ENCODE measurements at regions not wholly inside any gene's neighbourhood (a gene's known extent, or its start where the extent isn't known, plus 50 kb on each side); places are given as distances from the start of the nearest gene placed in this dataset.
A peak's percentile ranks its signal among the peaks of the same experiment; 100 is the strongest.

DNA sequence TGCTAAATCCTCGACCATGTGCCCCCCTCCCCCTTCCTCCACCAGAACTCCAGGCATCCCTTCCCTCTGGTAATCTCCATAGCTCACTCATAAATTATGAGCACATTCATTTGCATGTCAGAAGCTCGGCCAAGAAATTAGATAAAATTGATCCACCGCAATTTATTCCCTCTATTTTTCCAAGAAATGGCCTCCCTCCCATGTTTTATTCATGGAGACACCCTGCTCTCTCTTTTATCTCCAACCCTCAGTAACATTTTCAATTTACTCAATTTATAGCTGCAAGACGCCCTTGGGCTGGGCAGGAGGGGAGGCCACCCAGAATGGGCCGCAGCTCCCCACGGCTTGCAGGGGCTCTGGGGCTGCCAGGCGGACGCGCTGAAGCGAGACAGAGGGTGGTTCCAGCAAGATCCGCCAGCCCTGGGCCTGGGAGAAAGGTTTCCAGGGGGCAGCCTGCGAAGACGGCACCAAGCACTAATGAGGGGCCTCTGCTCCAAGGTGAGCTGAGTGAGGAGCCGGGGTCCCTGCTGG, 54.7 kb upstream of the ZNF423 start:
- DNase-seq, result no peak

- DNase-seq, result no peak
Measured at GRCh38 chr16:49911430-49911829, 55.5 kb upstream of the ZNF423 start.

GRCh38 chr16:49912721-49913120, 56.8 kb upstream of the ZNF423 start:
- no peak for DNase-seq

DNA sequence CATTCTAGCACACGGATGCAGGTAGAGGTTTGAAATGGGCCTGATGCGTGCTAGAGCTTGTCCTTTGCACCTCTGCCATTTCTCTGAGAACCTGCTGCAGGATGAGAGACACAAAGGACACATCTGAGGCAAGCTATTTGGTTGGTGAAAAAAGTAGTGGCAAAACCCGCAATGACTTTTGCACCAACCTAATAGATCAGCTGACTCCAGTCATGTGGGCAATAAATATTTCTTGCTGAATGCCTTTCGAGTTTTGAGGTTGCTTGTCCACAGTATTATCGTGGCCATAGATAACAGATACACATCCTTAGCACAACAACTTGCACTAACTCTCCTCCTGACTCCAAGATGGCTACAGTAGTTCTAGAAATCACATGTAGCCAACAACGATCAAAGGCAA, 57.8 kb upstream of the ZNF423 start:
- DNase-seq, result no peak

GRCh38 chr16:49914657-49915056, 58.7 kb upstream of the ZNF423 start:
- no peak for DNase-seq

DNA sequence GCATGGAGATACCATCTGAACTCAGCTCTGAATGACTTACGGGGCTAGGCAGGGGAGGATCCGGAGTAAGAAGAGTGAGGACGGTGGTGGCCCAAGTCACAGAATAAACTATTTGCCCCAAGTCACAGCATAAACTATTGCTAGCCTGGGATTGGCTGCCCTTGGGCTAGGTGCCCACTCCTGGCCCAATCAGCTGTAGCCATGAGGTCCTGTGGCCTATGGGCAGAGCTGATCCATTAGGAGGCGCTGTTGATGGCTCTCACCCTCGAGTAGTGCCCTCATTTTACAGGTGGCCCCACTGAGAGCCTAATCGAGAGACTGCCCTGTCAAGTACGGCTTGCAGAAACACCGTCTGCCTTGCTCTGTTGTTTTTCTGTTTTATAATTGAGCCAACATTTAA, 62.3 kb upstream of the ZNF423 start:
- no peak for DNase-seq

DNA sequence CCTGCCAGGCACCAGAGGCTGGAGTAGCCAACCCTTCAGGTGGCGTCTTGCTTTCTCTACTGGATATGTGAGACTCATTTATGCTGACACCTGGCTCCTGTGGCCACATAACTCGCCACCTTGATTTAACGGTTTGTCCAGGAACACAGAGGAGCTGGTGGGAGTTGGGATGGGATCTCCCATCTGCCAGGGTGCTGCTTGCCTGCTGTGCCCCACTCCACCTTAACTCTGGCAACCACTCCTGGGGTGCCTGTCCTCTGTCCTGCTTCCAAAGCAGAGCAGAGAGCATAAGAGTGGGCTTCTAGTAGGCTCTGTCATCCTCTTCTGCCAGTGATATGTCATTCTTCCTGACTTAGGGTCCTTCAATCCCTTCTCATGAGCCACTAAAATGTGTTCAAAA, 63.4 kb upstream of the ZNF423 start:
- DNase-seq, result no peak

DNA sequence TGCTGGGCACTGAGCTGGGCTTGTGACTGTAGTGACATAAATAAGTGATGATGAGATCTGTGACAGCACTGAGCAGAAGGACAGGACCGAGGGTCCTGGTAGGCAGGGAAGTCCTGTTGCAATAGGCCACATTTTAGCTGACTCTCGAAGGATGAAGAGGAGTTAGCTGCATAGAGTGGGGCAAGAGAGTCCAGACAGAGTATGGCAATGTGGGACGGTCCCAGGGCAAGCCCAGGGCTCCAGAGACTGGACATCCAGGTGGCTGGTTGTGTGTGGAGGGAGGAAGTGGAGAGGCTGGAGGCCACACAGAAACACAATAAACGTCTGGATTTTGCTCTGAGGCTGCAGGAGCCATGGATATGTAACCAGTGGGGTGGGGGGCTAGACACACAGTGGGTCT, 64.5 kb upstream of the ZNF423 start:
- DNase-seq, result no peak

DNA sequence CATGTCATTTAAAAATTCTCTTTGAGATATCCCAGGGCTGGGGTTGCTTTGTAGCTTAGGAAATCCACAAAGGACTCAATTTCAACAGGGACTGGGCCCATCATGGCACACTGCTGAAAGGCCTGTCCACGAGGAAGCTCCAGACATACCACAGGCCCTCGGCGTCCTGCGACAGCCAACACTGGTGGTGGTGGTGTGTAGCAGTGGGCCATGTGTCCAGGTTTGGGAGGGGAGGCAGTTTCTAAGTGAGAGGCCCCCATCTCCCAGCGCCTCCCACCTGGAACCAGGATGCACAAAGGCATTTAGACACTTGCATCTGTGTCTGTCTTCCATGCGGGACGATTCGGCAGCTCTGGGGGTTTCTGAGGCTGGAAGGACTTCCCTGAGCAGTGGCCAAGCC, 65.2 kb upstream of the ZNF423 start:
- DNase-seq, result no peak

- DNase-seq, result peak; percentile 7
Measured at GRCh38 chr16:49921791-49922456, 66.0 kb upstream of the ZNF423 start.

DNA sequence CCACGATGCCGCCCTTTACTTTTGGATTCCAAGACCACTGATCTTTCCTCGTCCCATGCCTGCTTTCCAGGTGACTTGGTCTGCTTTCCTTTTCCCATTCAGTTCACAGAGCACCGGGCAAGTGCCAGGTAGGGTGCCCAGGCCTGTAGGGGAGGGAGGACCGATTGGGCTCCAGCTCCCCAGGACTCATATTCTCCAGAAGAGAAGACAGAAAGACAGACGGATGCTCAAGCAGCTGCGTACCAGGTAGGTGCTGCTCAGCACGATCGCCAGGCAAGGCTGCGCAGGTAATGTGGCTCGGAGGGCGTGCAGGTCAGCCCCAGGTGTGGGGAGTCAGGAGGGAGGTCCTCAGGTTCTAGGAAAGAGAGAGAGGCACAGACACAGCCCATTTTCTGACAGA, 67.5 kb upstream of the ZNF423 start:
- DNase-seq, result no peak

DNA sequence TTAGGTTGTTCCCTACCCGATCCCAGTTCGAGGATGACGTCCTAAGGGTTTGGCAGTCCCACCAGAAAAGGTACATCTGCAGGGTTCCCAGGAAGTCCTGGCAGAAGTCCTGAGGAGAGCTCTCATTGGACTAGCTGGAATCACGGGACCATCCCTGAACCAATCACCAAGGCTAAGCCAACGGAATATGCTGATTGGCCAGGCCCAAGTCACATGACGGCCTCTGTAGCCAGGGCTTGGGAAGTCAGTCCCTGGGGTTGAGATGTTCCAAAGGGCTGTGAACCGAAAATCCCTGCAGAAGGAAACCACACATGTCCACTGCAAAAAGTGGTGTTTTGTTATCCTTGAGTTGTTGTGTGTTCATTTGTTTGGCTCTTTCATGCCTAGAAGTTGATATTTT, 68.2 kb upstream of the ZNF423 start:
- DNase-seq, result no peak

- DNase-seq, result no peak
Measured at GRCh38 chr16:49926941-49927340, 71.0 kb upstream of the ZNF423 start.

DNA sequence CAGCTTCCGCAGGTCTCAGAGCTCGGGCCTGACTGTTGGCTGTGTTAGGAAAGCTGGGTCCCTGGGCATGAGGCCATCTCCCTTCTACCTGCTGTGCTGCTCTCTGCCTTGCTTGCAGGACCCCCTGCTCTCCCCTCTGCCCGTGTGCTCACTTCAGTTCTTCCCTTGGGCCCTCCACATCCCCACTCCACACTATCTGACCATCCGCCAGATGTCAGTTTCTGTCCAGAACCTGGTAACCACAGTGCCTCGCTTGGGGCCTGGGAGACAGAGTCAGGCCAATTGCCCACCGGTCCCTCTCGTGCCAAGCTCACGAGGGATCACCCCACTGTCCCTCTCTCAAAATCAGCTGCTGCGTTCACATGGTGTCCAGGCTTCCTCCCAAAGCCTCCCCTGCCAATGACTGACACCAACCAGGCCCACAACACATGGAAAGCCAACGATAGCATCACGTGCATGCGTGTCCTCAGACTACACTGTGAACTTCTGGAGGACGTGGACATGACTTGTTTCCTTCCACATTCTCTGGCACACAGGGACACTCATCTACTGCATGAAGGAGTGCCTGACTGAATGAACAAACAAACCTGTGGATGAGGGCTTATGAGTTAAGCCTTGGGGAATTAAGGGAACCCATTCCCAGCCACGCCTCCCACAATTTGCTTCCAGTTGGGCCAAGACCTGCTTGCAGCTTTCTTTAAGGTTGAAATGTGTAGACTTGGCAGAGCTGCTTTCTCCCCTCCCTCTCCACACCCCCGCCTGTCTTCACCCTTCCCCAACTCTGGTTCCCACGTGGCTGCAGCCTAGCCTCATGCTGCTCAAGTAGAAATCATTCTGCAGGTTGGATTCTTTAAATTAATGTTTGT, 72.5 kb upstream of the ZNF423 start:
- DNase-seq, result no peak

DNA sequence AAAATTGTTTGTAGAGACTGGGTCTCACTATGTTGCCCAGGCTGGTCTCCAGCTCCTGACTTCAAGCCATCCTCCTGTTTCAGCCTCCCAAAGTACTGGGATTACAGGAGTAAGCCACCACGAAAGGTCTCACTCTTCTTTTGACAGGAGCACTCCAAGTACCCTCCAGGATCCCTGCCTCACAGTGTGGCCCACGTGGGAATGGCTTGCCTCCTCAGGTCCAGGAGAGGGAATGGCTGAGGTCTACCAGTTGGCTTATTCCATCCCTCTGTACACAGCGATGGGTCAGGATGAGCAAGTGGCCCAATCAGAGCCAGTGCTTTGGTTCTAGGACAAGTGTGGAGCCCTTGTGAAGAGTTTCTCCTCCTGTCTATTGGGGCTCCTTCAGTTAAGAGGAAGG, 73.7 kb upstream of the ZNF423 start:
- DNase-seq, result no peak

DNA sequence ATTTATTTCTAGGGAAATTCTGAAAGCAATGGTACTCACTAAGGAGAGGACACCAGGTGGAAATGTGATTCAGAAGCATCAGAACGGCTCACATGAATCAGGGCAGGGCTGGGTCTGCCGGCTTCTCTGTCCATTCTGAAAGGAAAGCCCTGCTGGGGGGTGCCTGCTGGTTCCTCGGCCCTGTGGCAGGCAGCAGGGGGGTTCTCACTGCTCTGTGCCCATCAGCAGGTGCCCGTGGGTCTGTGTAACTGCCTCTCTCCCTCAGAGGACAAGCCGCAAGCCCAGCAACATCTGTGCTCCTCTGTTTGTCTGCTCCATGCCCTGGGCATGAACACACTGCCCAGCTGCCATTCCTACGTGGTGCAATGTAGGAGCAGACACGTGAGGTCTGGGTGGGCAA, 74.9 kb upstream of the ZNF423 start:
- DNase-seq, result no peak

DNA sequence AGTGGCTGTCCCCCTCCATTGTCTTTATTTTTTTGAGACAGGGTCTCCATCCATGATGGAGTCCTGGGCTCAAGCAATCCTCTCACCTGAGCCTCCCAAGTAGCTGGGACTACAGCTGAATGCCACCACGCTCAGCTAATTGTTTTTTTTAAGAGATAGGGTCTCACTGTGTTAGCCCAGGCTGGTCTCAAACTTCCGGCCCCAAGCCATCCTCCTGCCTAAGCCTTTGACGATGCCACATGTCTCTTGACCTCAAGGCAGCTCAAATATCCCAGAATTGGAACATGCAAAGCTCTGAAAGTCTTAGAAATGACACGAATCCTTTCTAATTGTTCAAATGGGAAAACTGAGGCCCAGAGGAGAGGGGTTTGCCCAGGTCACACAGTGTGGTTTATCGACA, 75.4 kb upstream of the ZNF423 start:
- no peak for DNase-seq

DNA sequence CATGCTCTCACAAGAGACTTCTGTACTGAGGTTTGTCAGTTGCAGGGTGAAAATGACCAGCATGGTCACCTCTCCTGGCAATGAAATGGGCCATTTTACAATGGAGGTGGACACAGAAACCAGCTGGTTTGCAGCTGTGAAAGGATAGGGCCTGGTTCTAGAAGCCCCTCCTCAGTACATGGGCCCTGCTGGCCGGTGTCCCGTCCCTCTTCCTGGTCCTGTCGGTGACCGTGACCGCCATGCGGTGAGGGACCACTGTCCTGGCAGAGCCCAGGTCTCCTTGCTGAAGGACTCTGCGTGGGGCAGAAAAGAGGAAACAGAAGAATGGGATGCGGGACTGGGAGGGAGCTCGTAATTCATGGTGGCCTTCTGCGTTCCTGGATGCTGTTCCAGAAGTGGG, 76.0 kb upstream of the ZNF423 start:
- no peak for DNase-seq

- no peak for DNase-seq
Measured at GRCh38 chr16:49932434-49932833, 76.5 kb upstream of the ZNF423 start.

GRCh38 chr16:49932946-49933345, 77.0 kb upstream of the ZNF423 start:
- DNase-seq, result no peak

DNA sequence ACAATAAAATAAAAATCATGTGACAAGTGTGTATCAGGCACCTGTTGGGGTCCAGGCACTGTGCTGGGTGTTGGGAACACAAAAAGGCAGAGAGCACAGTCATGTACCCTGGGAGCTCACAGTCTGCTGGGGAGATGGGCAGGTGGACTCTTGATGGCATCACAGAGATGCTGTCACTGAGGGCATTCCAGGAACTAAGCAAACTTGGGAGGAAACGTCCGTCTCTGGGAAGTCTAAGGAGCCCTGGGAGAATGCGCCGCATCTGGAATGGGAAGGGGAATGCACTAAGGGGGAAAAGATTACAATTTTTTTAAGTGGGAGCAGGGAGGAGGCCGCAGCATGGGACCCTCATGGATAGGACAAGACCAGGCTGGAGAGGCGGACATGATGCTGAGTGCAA, 80.9 kb upstream of the ZNF423 start:
- no peak for DNase-seq

GRCh38 chr16:49937886-49938285, 82.0 kb upstream of the ZNF423 start:
- no peak for DNase-seq

GRCh38 chr16:49939495-49939894, 83.6 kb upstream of the ZNF423 start:
- DNase-seq, result no peak

DNA sequence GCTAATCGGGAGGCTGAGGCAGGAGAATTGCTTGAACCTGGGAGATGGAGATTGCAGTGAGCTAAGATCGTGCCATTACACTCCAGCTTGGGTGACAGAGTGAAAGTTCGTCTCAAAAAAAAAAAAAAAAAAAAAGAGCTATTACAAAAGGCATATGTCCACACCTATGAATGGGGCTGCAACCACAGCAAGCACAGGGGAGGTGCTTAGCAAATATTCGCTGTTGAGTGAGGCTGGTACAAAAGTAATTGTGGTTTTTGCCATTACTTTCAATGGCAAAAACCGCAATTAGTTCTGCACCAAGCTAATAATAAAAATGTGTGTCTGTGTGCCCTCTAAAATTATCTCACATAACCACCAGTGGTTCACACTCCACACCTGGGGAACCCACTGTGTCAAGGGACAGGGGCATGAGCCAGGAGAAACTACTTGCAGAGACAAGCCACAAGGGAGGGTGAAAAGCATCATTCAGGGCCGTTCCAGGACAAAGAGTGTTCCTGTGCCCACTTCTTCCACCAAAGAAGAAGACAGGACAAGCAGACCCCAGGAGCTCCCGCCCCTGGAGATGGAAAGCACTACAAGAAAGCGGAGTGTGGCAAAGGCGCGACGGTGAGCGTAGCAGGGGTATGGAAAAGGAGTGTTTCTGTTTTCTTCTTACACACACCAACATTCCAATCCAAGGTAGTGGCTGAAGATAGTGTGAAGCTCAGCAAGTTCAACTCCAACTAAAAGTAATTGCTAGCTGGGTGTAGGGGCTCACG, 84.4 kb upstream of the CNEP1R1 start:
- no peak for DNase-seq
